Activated CD4-positive, alpha-beta T cell treated with anti-CD3 and anti-CD28 coated beads for 24 hours (primary cell): ENCODE measurements at regions not wholly inside any gene's neighbourhood (a gene's known extent, or its start where the extent isn't known, plus 50 kb on each side); places are given as distances from the start of the nearest gene placed in this dataset.
"Not testable (repeated sequence)": the region's sequence is repeated elsewhere in the genome, so short reads cannot be mapped to it uniquely, and the experiment has no call there.

Experiments
- DNase-seq, 2 donors: peaks; one replicate each; pipeline ENCODE4 v3.0.0-alpha.2; 2020; ENCODE audit warnings: low read depth in 2 of 2

DNA sequence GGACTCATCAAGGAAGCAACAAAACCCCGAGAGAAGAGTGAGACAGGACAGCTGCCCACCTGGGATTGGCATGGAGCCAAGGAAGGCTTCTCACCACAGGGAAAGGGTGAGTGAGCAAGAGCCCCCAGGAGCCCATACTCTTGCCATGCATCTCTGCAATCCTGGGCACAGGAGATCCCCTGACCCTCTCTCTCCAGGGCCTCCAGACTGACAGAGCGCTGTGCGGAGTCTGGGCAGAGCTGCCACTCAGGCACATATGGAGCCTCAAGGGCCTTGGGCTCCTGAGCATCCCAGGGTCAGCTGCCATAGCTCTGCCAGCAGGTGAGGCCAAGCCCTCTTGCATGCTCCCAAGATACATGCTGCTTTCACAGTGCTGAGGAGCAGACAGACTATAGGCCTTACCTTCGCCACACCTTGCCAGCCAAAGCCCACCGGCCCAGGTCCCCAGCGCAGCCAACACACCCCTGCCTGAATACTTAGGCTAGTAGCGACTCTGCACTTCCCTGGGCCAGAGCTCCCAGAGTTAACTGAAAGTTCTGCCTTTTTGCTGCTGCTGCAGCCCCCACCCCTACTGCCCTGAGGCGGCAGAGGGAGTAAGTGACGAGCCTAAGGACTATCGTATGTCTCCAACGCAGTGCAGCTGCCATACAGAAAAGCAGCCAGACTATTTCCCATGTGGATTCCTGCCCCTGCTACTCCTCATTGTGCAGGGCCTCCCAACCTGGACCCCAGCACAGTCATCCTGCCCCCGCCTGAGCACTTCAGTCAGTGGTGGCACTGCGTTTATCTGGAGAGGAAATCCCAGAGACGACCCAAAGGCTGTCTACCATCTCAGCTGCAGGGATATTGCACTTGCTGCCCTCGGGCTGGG, 251.6 kb downstream of the SPATA31A6 start:
- DNase-seq: not testable (repeated sequence)

DNA sequence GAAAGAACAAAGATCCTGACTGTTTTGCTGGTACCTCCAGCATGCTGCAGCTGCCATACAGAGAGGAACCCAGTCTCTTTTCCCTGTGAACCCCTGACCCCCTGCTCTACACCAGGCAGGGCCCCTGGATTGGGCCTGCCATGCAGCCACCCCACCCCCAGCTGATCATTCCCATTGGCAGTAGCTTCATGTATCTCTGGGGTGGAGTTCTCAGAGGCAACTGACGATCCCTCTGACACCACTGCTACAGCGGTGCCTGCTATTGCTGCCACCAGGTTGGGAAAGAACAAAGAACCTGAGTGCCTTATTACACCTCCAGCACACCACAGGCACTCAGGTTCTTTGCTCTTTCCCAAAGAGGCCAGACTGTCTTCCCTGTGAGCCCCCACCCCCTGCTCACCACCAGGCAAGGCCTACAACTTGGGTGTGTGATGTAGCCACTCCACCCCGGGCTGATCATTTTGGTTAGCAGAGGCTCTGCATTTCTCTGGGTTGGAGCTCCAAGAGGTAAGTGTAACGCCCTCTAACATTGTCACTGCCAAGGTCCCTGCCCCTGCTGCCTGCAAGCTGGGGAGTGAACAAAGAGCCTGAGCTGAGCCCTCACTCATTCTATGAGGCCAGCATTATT, 252.4 kb downstream of the SPATA31A6 start:
- not testable (repeated sequence) for DNase-seq

DNA sequence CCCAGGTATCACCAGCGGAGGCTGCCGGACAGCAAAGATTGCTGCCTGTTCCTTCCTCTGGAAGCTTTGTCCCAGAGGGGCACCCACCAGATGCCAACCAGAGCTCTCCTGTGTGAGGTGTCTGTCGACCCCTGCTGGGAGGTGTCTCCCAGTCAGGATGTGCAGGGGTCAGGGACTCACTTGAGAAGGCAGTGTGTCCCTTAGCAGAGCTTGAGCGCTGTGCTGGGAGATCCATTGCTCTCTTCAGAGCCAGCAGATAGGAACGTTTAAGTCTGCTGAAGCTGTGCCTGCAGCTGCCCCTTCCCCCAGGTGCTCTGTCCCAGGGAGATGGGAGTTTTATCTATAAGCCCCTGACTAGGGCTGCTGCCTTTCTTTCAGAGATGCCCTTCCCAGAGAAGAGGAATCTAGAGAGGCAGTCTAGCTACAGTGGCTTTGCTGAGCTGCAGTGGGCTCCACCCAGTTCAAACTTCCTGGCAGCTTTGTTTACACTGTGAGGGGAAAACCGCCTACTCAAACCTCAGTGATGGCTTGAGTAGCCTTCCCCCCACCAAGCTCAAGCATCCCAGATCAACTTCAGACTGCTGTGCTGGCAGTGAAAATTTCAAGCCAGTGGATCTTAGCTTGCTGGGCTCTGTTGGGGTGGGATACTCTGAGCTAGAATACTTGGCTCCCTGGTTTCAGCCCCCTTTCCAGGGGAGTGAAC, 253.7 kb downstream of the SPATA31A6 start:
- DNase-seq: not testable (repeated sequence)

DNA sequence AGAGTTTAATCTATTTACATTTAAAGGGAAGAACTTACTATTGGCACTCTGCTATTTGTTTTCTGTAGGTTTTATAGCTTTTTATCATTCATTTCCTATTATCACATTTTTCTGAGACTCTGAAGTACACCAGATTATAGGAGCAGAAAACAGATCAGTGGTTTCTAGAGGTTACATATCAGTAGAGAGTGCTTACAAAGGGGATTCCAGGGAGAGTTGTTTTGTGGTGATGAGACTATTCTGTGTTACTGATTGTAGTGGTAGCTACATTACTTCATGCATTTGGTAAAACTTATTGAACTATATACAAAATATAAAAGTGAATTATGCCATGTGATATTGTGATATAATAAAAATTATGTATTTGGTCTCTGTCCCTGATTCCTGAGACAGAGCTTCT, 259.2 kb downstream of the SPATA31A6 start:
- DNase-seq: not testable (repeated sequence)

DNA sequence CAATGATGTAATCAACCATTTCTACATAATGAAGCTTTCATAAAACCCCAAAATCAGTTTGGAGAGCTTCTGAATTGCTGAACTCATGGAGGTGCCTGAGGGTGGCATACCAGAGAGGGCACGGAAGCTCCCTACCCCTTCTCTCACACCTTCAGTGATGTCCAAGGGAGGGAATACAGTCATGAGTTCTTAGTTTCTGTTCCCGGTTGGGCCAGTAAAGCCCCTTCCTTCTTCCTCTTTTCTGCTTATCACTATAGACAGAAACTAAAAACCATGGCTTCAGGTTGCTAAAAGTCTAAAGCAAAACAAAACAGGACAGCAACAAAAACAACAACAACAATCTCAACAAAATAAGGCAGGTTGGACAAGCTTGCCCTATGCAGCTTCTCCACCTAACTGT, 260.0 kb downstream of the SPATA31A6 start:
- not testable (repeated sequence) for DNase-seq

DNA sequence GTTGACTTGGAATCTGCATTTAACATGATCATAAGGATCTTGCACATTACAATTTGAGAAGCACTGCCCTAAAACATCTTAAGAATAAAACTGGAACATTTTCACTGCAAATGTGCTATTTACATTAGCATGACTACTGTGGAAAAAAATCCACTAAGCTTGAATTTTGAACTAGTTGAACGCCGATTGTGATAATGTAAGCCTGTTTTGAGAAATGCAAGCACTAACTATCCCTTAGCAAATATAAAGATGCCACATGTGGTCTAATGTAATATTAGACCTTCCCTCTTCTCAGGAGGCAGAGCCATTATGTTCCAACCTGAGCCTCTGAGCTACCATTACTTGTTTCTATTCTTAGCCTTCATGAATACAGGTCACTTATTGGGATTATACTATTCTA, 278.0 kb downstream of the SPATA31A6 start:
- not testable (repeated sequence) for DNase-seq

DNA sequence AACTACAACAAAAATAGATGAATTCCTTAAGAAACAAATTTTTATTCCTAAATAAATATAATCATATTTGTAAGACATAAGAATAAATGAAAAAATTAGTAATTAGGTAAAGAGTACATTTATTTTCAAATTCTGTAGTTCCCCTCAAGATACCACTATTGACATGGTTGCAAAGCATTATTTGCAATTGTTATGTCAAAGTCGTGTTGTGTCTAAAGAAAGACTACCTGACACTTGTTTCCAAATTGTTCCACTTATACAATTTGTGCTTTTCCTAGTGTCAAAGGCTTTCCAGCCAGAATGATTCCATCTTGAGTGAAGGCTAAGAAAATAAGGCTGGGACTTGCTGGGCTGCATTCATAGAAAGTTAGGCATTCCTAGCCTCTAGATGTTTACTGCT, 278.4 kb downstream of the SPATA31A6 start:
- DNase-seq: not testable (repeated sequence)

DNA sequence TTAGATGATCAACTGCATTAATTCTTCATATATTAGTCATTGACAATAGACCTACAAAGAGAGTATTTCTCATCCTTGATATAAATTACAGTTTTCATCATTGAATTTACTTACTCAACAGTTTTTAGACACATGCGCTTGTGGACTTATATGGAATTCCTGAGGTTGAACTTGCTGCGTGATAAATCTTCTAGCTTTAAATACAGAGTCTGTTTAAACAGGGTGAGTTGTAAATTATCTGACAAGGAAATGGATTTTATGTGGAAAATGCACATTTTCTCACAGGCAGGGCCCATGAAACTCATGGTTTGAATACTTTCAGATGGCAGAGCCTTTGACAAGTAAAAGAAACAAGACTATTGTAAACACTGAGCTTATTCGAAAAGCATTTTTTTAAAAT, 280.5 kb downstream of the SPATA31A6 start:
- DNase-seq: not testable (repeated sequence)

DNA sequence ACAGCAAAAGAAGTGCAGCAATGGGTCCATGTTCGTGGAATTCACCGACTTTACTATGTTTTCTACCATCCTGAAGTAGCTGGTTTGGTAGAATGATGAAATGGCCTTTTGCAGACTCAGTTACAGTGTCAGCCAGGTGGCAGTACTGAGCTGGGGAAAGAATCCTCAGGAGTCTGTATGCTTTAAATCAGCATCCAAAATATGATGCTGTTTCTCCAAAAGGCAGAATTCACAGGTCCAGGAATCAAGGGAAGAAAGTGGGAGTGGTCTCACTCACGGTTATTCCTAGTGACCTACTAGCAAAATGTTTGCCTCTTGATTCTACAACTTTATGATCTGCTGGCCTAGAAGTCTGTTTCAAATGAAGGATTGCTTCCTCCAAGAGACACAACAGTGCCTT, 287.1 kb downstream of the SPATA31A6 start:
- DNase-seq: not testable (repeated sequence)

DNA sequence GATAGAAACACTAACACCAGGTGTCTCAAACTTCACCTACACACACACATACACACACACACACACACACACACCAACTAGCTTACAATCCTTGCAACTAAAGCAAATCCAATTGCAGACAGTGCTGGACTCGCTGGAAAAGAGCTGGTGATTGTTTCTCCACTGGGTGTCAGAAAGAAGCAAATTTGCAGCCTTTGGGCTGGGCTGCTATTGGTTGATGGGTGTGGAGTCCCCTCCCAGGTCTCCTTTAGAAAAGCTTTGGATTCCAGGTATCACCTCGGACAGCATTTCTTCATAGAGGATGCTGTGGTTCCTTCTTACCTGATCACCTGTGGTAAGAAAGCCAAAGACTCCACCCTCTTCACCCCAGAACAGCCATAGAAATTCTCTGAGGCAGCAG, 307.5 kb downstream of the SPATA31A6 start:
- DNase-seq: not testable (repeated sequence)

DNA sequence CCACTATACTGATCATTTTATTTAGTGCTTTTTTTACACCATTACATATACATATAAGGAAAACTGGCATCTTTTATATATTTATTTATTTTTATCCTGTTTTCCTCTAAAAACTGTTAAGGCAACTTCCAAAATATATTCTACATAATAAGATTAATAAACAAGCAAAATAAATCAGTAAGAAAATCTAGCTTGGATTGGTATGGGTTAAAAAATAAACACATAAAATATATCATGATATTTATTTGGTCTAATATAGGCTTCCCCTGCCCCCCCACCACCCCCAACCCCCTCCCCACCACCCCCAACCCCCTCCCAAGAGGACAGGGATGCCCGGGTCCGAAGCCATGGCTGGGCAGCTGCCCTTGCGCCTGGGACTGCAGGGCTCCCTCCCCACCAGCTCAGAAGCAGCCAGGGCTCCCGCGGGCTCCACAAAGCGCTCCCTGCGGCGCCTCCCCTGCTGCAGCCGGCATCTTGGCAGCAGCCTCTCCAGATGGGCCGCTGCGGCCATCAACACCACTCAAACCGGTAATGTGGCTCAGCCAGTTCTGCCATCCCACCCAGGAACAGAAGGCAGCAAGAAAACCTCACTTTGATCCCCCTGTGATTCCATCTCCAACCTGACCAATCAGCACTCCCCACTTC, 319.3 kb downstream of the SPATA31A6 start:
- DNase-seq: not testable (repeated sequence)

DNA sequence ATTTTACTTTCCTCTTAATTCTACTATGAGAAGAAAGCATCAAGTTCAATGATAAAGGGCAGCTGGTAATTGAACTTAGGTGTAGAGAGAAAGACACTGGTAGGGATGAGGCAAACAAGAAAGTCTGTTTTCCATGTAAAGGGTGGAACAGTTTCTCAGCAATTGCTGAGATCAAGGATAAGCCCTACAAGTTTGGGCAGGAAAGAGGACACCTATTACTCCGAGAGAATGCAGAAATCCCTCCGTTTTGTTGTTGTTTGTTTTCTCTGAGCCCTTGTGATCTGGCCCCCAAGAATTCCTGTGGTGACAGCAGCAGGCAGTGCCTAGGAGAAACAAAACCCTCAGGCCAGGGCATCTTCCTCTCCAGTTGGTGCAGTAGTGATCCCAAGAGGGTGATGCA, 324.7 kb downstream of the SPATA31A6 start:
- DNase-seq: not testable (repeated sequence)

DNA sequence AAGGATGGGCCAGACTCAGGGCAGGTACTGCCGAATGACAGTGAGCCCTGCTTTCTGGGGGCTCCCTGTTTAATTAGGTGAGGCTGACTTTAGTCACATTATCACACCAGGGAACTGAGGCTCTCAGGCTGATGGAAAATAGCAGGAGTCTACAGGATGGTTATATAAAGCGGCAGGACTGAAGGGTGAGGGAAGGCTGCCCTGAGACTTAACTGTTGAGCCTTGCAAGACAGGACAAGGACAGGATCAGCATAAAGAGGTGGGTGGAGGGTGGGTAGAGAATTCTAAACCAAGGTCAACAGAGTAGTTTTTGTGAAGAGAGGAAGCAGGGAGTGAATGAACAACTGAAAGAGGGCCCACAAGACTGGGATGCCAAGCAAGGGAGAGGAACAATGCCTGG, 330.1 kb downstream of the SPATA31A6 start:
- DNase-seq: not testable (repeated sequence)

DNA sequence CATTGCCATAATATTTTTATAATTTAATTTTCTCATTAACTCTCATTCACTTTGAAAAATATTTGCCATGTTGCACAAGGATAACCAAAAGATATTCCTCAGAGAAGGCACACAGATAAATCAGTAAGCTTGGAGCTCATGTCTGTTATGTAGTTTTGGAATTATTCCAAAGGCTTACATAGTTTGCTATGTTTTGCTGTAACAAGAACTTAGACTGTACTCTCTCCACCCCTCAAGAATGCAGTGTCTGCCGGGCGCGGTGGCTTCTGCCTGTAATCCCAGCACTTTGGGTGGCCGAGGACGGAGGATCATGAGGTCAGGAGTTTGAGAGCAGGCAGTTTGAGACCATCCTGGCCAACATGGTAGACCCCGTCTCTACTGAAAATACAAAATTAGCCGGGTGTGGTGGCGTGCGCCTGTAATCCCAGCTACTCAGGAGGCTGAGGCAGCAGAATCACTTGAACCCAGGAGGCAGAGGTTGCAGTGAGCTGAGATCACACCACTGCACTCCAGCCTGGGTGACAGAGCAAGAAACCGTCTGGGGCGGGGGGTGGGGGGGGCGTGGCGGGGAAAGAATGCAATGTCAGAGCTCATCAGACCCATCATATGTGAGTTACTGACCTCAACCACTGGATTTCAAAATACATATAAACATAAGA, 351.0 kb downstream of the SPATA31A6 start:
- DNase-seq: not testable (repeated sequence)

DNA sequence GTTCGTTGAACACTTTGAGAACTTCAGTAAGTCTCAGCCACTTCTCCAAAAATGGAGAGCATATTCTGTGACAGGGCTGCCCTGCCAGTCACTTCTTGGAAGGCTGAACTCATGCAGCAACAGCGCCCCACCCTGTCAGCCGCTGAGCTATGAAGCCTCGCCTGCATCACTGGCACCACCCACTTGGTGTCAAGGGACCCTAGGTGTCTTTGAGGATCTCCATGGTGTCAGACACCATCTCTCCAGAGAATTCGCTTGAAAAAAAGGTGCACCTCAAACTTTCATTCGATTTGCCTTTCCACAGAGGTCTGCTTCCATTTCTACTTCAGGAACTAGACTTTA, 351.5 kb downstream of the SPATA31A6 start:
- DNase-seq: peak in 1 of 2 donors; percentile 14

DNA sequence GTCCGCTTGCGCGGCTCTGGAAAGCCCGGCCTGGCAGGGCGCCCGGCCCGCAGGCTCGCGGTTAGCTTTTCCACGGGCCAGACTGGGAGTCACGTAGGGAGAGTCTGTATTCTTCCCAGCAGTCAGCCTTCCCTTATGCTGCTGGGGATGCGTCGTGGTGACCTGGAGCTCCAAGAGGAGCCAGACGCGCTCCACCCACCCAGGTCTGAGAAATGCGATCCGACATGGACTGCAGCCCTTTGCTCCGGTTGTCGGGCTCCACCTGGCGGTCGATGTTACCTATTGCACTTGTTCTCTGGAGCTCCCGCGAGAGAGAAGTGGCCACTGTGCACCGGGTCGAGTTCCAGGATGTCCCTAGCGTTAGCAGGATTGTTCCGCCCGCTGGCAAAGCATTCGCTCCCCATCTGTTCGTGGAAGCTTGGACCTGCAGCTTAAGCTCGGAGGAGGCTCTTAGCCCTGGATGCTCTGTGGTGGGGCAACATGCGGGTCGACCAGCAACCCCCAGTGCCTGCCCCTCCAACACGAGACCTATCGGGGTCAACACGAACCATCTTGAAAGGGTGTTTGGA, 367.4 kb downstream of the SPATA31A6 start:
- DNase-seq: not testable (repeated sequence)

DNA sequence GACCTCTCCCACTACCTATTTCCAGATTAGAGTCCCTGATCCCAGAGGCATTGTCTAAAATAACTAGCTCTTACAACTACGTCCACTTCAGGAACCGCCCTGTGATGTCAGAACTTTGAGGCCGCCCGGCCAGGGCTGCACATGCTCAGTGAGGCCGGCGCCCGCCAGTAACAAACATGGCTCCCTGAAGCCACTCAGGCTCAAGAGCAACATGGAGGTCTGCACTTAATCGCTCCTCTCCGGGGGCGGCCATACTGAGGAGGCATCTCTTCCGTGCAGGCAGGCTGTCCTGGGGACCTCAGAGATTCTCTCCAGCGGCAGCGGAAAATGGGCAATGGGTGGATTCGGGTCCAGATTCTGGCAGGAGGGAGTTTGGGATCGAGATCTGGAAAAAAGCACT, 385.1 kb downstream of the SPATA31A6 start:
- DNase-seq: not testable (repeated sequence)

DNA sequence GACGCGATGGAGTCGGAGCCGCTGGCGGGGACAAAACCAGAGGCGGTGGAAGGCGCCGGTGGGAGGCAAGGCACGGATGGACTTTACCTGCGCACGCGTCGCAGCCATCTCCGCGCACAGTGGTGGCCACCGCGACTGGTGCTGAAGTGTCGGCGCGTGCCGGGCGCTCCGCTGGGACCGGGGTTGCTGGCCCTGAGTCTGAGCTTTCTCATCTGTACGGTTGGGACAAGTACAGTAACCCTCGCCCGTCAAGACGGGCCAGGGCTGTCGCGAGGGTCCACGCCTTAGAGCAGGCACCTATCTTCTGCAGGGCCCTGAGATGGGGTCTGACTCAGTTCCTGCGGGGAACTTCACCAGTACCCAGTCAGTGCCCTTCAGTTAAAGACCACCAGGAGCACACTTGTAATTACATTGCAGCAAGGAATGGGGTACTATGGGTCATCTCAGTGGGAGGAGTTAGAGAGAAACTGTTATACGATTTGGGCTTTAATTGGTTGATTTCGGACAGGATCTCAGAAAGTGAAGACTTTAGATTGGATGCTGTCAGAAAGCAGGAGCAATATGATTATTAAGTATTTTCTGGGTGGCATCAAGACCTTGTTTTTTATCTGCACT, 385.6 kb downstream of the SPATA31A6 start:
- DNase-seq: peak in 1 of 2 donors; percentile 0

DNA sequence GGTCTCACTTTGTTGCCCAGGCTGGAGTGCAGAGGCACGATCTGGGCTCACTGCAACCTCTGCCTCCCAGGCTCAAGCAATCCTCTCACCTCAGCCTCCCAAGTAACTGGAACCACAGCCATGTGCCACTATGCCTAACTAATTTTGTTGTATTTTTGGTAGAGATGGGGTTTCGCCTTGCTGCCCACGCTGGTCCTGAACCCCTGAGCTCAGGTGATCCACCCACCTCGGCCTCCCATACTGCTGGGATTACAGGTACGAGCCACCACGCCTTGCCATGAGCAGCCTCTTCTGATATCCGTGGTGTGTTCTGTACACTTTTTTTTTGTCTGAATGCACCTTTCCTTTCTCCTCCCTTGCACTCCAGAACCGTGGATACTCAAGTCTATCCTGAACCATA, 394.4 kb downstream of the SPATA31A6 start:
- not testable (repeated sequence) for DNase-seq
